ENCODE measurements at regions not wholly inside any gene's neighbourhood (a gene's known extent, or its start where the extent isn't known, plus 50 kb on each side); places are given as distances from the start of the nearest gene placed in this dataset.
"Not testable (repeated sequence)": the region's sequence is repeated elsewhere in the genome, so short reads cannot be mapped to it uniquely, and the experiment has no call there.

- not testable (repeated sequence) for H3K4me2 ChIP-seq (ENCODE audit: low read length); H3K4me3 ChIP-seq (ENCODE audit: low read length); H3K4me1 ChIP-seq (ENCODE audit: control insufficient read depth, insufficient read depth, low read length); H3K9me3 ChIP-seq (replicated peaks; ENCODE audit: low read length); H3K36me3 ChIP-seq (ENCODE audit: insufficient read depth, low read length); H3K9ac ChIP-seq (ENCODE audit: low read depth, low read length); H3K27me3 ChIP-seq (ENCODE audit: control insufficient read depth, insufficient read depth, low read length)
Observed at GRCh38 chr5:97301181-97301580, 118.1 kb upstream of the RIOK2 start.

GRCh38 chr5:97338729-97339128, 155.7 kb upstream of the RIOK2 start:
- no peaks in the 10 kb centered on the region for H3K9me3 ChIP-seq (replicated peaks; ENCODE audit: low read length)

GRCh38 chr5:97355775-97356174, 172.7 kb upstream of the RIOK2 start:
- Histone ChIP-seq H3K4me2 (ENCODE audit: low read length) (no peak overlapping the region), H3K27me3 (ENCODE audit: control insufficient read depth, insufficient read depth, low read length) (no peaks in the 10 kb centered on the region), H3K4me3 (ENCODE audit: low read length) (no peak overlapping the region), H3K9me3 (replicated peaks; ENCODE audit: low read length) (no peaks in the 10 kb centered on the region), H3K4me1 (ENCODE audit: control insufficient read depth, insufficient read depth, low read length) (no peaks in the 10 kb centered on the region), H3K36me3 (ENCODE audit: insufficient read depth, low read length) (no peaks in the 10 kb centered on the region), H3K9ac (ENCODE audit: low read depth, low read length) (no peak overlapping the region)

More at GRCh38 chr5:97338729-97339128, 155.7 kb upstream of the RIOK2 start:
- no peak overlapping the region for H3K4me2 ChIP-seq (ENCODE audit: low read length)
- no peaks in the 10 kb centered on the region for H3K4me1 ChIP-seq (ENCODE audit: control insufficient read depth, insufficient read depth, low read length)
- no peak overlapping the region for H3K9ac ChIP-seq (ENCODE audit: low read depth, low read length)
- no peaks in the 10 kb centered on the region for H3K27me3 ChIP-seq (ENCODE audit: control insufficient read depth, insufficient read depth, low read length)
- H3K36me3 ChIP-seq (ENCODE audit: insufficient read depth, low read length), result no peaks in the 10 kb centered on the region
- no peak overlapping the region for H3K4me3 ChIP-seq (ENCODE audit: low read length)

- Histone ChIP-seq H3K36me3 (ENCODE audit: insufficient read depth, low read length) (no peaks in the 10 kb centered on the region), H3K27me3 (ENCODE audit: control insufficient read depth, insufficient read depth, low read length) (no peaks in the 10 kb centered on the region), H3K4me3 (ENCODE audit: low read length) (no peak overlapping the region), H3K9ac (ENCODE audit: low read depth, low read length) (no peak overlapping the region), H3K9me3 (replicated peaks; ENCODE audit: low read length) (no peaks in the 10 kb centered on the region), H3K4me1 (ENCODE audit: control insufficient read depth, insufficient read depth, low read length) (no peaks in the 10 kb centered on the region), H3K4me2 (ENCODE audit: low read length) (no peak overlapping the region)
Observed at GRCh38 chr5:97363577-97363976, 180.5 kb upstream of the RIOK2 start.

- H3K4me1 ChIP-seq (ENCODE audit: control insufficient read depth, insufficient read depth, low read length), result no peaks in the 10 kb centered on the region
Observed at GRCh38 chr5:97364731-97365130, 181.7 kb upstream of the RIOK2 start.

GRCh38 chr5:97365163-97365845, 182.3 kb upstream of the RIOK2 start:
- Histone ChIP-seq H3K4me3 (ENCODE audit: low read length) (no peak overlapping the region), H3K4me1 (ENCODE audit: control insufficient read depth, insufficient read depth, low read length) (no peaks in the 10 kb centered on the region), H3K9me3 (replicated peaks; ENCODE audit: low read length) (no peaks in the 10 kb centered on the region), H3K36me3 (ENCODE audit: insufficient read depth, low read length) (no peaks in the 10 kb centered on the region), H3K4me2 (ENCODE audit: low read length) (no peak overlapping the region), H3K27me3 (ENCODE audit: control insufficient read depth, insufficient read depth, low read length) (no peaks in the 10 kb centered on the region), H3K9ac (ENCODE audit: low read depth, low read length) (no peak overlapping the region)

More at GRCh38 chr5:97364731-97365130, 181.7 kb upstream of the RIOK2 start:
- Histone ChIP-seq H3K4me2 (ENCODE audit: low read length) (no peak overlapping the region), H3K4me3 (ENCODE audit: low read length) (no peak overlapping the region), H3K9me3 (replicated peaks; ENCODE audit: low read length) (no peaks in the 10 kb centered on the region), H3K36me3 (ENCODE audit: insufficient read depth, low read length) (no peaks in the 10 kb centered on the region), H3K27me3 (ENCODE audit: control insufficient read depth, insufficient read depth, low read length) (no peaks in the 10 kb centered on the region), H3K9ac (ENCODE audit: low read depth, low read length) (no peak overlapping the region)

GRCh38 chr5:97365918-97366317, 182.9 kb upstream of the RIOK2 start:
- Histone ChIP-seq H3K27me3 (ENCODE audit: control insufficient read depth, insufficient read depth, low read length) (no peaks in the 10 kb centered on the region), H3K4me2 (ENCODE audit: low read length) (no peak overlapping the region), H3K4me3 (ENCODE audit: low read length) (no peak overlapping the region), H3K9ac (ENCODE audit: low read depth, low read length) (no peak overlapping the region), H3K9me3 (replicated peaks; ENCODE audit: low read length) (no peaks in the 10 kb centered on the region), H3K36me3 (ENCODE audit: insufficient read depth, low read length) (no peaks in the 10 kb centered on the region), H3K4me1 (ENCODE audit: control insufficient read depth, insufficient read depth, low read length) (no peaks in the 10 kb centered on the region)

GRCh38 chr5:97375959-97376358, 192.9 kb upstream of the RIOK2 start:
- H3K4me2 ChIP-seq (ENCODE audit: low read length), result no peak overlapping the region
- no peaks in the 10 kb centered on the region for H3K4me1 ChIP-seq (ENCODE audit: control insufficient read depth, insufficient read depth, low read length)
- no peak overlapping the region for H3K4me3 ChIP-seq (ENCODE audit: low read length)
- H3K9me3 ChIP-seq (replicated peaks; ENCODE audit: low read length), result no peaks in the 10 kb centered on the region
- H3K9ac ChIP-seq (ENCODE audit: low read depth, low read length), result no peak overlapping the region
- H3K36me3 ChIP-seq (ENCODE audit: insufficient read depth, low read length), result no peaks in the 10 kb centered on the region
- H3K27me3 ChIP-seq (ENCODE audit: control insufficient read depth, insufficient read depth, low read length), result no peaks in the 10 kb centered on the region

GRCh38 chr5:97377582-97377981, 194.5 kb upstream of the RIOK2 start:
- Histone ChIP-seq H3K4me1 (ENCODE audit: control insufficient read depth, insufficient read depth, low read length) (no peaks in the 10 kb centered on the region), H3K4me2 (ENCODE audit: low read length) (no peak overlapping the region), H3K36me3 (ENCODE audit: insufficient read depth, low read length) (no peaks in the 10 kb centered on the region), H3K4me3 (ENCODE audit: low read length) (no peak overlapping the region), H3K27me3 (ENCODE audit: control insufficient read depth, insufficient read depth, low read length) (no peaks in the 10 kb centered on the region), H3K9ac (ENCODE audit: low read depth, low read length) (no peak overlapping the region), H3K9me3 (replicated peaks; ENCODE audit: low read length) (no peaks in the 10 kb centered on the region)

GRCh38 chr5:97383996-97384395, 200.9 kb upstream of the RIOK2 start:
- Histone ChIP-seq H3K36me3 (ENCODE audit: insufficient read depth, low read length) (no peaks in the 10 kb centered on the region), H3K9me3 (replicated peaks; ENCODE audit: low read length) (no peaks in the 10 kb centered on the region), H3K4me3 (ENCODE audit: low read length) (no peak overlapping the region), H3K4me2 (ENCODE audit: low read length) (no peak overlapping the region), H3K9ac (ENCODE audit: low read depth, low read length) (no peak overlapping the region), H3K4me1 (ENCODE audit: control insufficient read depth, insufficient read depth, low read length) (peaks cover 13% of the 10 kb centered on the region), H3K27me3 (ENCODE audit: control insufficient read depth, insufficient read depth, low read length) (no peaks in the 10 kb centered on the region)

GRCh38 chr5:97388794-97389193, 205.7 kb upstream of the RIOK2 start:
- Histone ChIP-seq H3K4me1 (ENCODE audit: control insufficient read depth, insufficient read depth, low read length) (peaks cover 14% of the 10 kb centered on the region), H3K4me3 (ENCODE audit: low read length) (no peak overlapping the region), H3K9me3 (replicated peaks; ENCODE audit: low read length) (peaks cover under 1% of the 10 kb centered on the region), H3K36me3 (ENCODE audit: insufficient read depth, low read length) (no peaks in the 10 kb centered on the region), H3K4me2 (ENCODE audit: low read length) (no peak overlapping the region), H3K27me3 (ENCODE audit: control insufficient read depth, insufficient read depth, low read length) (no peaks in the 10 kb centered on the region), H3K9ac (ENCODE audit: low read depth, low read length) (no peak overlapping the region)

- H3K4me3 ChIP-seq (ENCODE audit: low read length), result no peak overlapping the region
- no peaks in the 10 kb centered on the region for H3K27me3 ChIP-seq (ENCODE audit: control insufficient read depth, insufficient read depth, low read length)
- H3K4me1 ChIP-seq (ENCODE audit: control insufficient read depth, insufficient read depth, low read length), result no peaks in the 10 kb centered on the region
- H3K4me2 ChIP-seq (ENCODE audit: low read length), result no peak overlapping the region
- no peaks in the 10 kb centered on the region for H3K36me3 ChIP-seq (ENCODE audit: insufficient read depth, low read length)
- H3K9ac ChIP-seq (ENCODE audit: low read depth, low read length), result no peak overlapping the region
- no peaks in the 10 kb centered on the region for H3K9me3 ChIP-seq (replicated peaks; ENCODE audit: low read length)
Observed at GRCh38 chr5:97400537-97400936, 217.5 kb upstream of the RIOK2 start.
